ENCODE measurements at regions not wholly inside any gene's neighbourhood (a gene's known extent, or its start where the extent isn't known, plus 50 kb on each side); places are given as distances from the start of the nearest gene placed in this dataset.
"Not testable (repeated sequence)": the region's sequence is repeated elsewhere in the genome, so short reads cannot be mapped to it uniquely, and the experiment has no call there.

GRCh38 chr4:87915621-87916020, 59.9 kb upstream of the SPP1 start:
- H3K4me3 ChIP-seq (replicated peaks; ENCODE audit: insufficient read depth, low read length): no peak overlapping the region

DNA sequence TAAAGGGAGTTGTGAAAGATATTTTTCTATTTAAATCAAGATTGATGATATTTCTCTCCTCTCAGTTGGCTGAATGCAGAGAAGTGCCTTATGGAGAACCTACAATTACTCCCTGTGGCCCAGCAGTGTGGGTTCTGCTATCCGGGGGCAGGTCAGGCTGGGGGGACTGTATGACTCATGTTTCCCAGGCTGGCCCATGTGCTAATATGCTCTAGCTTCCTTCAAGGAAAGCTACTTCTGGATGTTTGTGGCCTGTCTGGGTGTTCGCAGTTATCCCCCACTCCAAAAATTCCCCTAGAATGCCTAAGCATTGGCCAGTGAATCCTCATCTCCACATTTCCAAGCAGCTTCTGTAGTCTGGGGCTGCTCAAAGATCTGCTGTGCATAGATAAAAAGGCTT, 58.9 kb upstream of the SPP1 start:
- DNase-seq (ENCODE audit: low read depth in 1 of 2, low spot score in 1 of 2): no peak
- Histone ChIP-seq H3K4me3 (replicated peaks; ENCODE audit: insufficient read depth, low read length) (no peak overlapping the region), H3K27me3 (ENCODE audit: insufficient read depth, poor library complexity, severe bottlenecking) (no peaks in the 10 kb centered on the region), H3K27ac (replicated peaks) (no peak overlapping the region)
- TF ChIP-seq, protein P1, sequence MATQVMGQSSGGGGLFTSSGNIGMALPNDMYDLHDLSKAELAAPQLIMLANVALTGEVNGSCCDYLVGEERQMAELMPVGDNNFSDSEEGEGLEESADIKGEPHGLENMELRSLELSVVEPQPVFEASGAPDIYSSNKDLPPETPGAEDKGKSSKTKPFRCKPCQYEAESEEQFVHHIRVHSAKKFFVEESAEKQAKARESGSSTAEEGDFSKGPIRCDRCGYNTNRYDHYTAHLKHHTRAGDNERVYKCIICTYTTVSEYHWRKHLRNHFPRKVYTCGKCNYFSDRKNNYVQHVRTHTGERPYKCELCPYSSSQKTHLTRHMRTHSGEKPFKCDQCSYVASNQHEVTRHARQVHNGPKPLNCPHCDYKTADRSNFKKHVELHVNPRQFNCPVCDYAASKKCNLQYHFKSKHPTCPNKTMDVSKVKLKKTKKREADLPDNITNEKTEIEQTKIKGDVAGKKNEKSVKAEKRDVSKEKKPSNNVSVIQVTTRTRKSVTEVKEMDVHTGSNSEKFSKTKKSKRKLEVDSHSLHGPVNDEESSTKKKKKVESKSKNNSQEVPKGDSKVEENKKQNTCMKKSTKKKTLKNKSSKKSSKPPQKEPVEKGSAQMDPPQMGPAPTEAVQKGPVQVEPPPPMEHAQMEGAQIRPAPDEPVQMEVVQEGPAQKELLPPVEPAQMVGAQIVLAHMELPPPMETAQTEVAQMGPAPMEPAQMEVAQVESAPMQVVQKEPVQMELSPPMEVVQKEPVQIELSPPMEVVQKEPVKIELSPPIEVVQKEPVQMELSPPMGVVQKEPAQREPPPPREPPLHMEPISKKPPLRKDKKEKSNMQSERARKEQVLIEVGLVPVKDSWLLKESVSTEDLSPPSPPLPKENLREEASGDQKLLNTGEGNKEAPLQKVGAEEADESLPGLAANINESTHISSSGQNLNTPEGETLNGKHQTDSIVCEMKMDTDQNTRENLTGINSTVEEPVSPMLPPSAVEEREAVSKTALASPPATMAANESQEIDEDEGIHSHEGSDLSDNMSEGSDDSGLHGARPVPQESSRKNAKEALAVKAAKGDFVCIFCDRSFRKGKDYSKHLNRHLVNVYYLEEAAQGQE (IDR thresholded peaks at IDR 0.05; ENCODE audit: insufficient replicate concordance, low read depth): no peak
- no peak for TF ChIP-seq SPI1 (IDR thresholded peaks at IDR 0.05; ENCODE audit: borderline replicate concordance, low read depth)
- no peak for TF ChIP-seq POLR2AphosphoS5 (IDR thresholded peaks at IDR 0.05; ENCODE audit: low read depth)
- TF ChIP-seq GABPA (IDR thresholded peaks at IDR 0.05; ENCODE audit: low read depth): no peak
- TF ChIP-seq, protein P2, sequence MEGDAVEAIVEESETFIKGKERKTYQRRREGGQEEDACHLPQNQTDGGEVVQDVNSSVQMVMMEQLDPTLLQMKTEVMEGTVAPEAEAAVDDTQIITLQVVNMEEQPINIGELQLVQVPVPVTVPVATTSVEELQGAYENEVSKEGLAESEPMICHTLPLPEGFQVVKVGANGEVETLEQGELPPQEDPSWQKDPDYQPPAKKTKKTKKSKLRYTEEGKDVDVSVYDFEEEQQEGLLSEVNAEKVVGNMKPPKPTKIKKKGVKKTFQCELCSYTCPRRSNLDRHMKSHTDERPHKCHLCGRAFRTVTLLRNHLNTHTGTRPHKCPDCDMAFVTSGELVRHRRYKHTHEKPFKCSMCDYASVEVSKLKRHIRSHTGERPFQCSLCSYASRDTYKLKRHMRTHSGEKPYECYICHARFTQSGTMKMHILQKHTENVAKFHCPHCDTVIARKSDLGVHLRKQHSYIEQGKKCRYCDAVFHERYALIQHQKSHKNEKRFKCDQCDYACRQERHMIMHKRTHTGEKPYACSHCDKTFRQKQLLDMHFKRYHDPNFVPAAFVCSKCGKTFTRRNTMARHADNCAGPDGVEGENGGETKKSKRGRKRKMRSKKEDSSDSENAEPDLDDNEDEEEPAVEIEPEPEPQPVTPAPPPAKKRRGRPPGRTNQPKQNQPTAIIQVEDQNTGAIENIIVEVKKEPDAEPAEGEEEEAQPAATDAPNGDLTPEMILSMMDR (IDR thresholded peaks at IDR 0.05; ENCODE audit: insufficient read depth, low read length): no peak

More at GRCh38 chr4:87915621-87916020, 59.9 kb upstream of the SPP1 start:
- TF ChIP-seq, protein P2 (IDR thresholded peaks at IDR 0.05; ENCODE audit: insufficient read depth, low read length): no peak
- TF ChIP-seq POLR2AphosphoS5 (IDR thresholded peaks at IDR 0.05; ENCODE audit: low read depth) (no peak), SPI1 (IDR thresholded peaks at IDR 0.05; ENCODE audit: borderline replicate concordance, low read depth) (no peak), GABPA (IDR thresholded peaks at IDR 0.05; ENCODE audit: low read depth) (no peak)
- TF ChIP-seq, protein P1 (IDR thresholded peaks at IDR 0.05; ENCODE audit: insufficient replicate concordance, low read depth): no peak
- H3K27ac ChIP-seq (replicated peaks): no peak overlapping the region
- H3K27me3 ChIP-seq (ENCODE audit: insufficient read depth, poor library complexity, severe bottlenecking): no peaks in the 10 kb centered on the region
- DNase-seq (ENCODE audit: low read depth in 1 of 2, low spot score in 1 of 2): no peak

- H3K4me3 ChIP-seq (replicated peaks; ENCODE audit: insufficient read depth, low read length); H3K27me3 ChIP-seq (ENCODE audit: insufficient read depth, poor library complexity, severe bottlenecking); H3K27ac ChIP-seq (replicated peaks): not testable (repeated sequence)
Observed at GRCh38 chr4:87917911-87918310, 57.6 kb upstream of the SPP1 start.

DNA sequence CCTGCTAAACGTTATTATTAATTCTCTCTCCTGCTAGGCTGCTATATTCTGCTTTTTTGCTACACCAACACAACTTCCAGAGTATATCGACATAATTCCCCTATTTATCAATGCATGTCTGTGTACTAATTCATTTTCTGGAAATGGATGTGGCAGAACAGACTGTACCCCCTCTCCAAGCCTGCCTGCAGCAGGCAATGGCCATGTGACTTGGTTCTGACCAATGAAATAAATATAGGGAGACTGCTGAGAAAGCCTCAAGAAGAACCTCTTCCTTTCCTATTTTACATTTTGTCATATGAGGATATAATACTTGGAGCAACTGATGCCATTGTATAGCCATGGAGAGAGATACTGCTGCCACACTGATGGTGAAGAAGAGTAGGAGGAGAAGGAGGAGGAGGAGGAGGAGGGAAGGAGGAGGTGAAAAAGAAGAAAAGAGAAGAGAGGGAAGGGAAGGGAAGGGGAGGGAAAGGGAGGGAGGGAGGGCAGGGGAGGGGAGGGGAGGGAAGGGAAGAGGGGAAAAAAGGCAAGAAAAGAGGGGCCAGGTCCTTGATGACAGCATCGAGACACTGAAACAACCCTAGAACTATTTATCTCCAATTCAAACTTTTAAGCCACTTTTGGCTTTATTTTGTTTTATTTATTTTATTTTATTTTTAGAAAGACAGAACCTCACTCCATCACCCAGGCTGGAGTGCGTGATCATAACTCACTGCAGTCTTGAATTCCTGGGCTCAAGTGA, 57.0 kb upstream of the SPP1 start:
- DNase-seq (ENCODE audit: low read depth in 1 of 2, low spot score in 1 of 2): no peak
- TF ChIP-seq, protein P1 (IDR thresholded peaks at IDR 0.05; ENCODE audit: insufficient replicate concordance, low read depth): no peak
- no peak for TF ChIP-seq GABPA (IDR thresholded peaks at IDR 0.05; ENCODE audit: low read depth)
- TF ChIP-seq, protein P2 (IDR thresholded peaks at IDR 0.05; ENCODE audit: insufficient read depth, low read length): no peak
- TF ChIP-seq POLR2AphosphoS5 (IDR thresholded peaks at IDR 0.05; ENCODE audit: low read depth): no peak
- no peak for TF ChIP-seq SPI1 (IDR thresholded peaks at IDR 0.05; ENCODE audit: borderline replicate concordance, low read depth)
- Histone ChIP-seq H3K4me3 (replicated peaks; ENCODE audit: insufficient read depth, low read length) (no peak overlapping the region), H3K27ac (replicated peaks) (no peak overlapping the region), H3K27me3 (ENCODE audit: insufficient read depth, poor library complexity, severe bottlenecking) (no peaks in the 10 kb centered on the region)

More at GRCh38 chr4:87917911-87918310, 57.6 kb upstream of the SPP1 start:
- not testable (repeated sequence) for DNase-seq (ENCODE audit: low read depth in 1 of 2, low spot score in 1 of 2)

- DNase-seq (ENCODE audit: low read depth in 1 of 2, low spot score in 1 of 2); H3K27me3 ChIP-seq (ENCODE audit: insufficient read depth, poor library complexity, severe bottlenecking); H3K4me3 ChIP-seq (replicated peaks; ENCODE audit: insufficient read depth, low read length); H3K27ac ChIP-seq (replicated peaks): not testable (repeated sequence)
Observed at GRCh38 chr4:87919304-87919703, 56.2 kb upstream of the SPP1 start.
